ENCODE measurements at regions not wholly inside any gene's neighbourhood (a gene's known extent, or its start where the extent isn't known, plus 50 kb on each side); places are given as distances from the start of the nearest gene placed in this dataset.

- DNase-seq, result no peak
Measured at GRCh38 chr14:94884616-94885230, 114.8 kb upstream of the GSC start.

- no peak for DNase-seq
Measured at GRCh38 chr14:94882401-94882800, 112.5 kb upstream of the GSC start.

- DNase-seq, result no peak
Measured at GRCh38 chr14:94880876-94881275, 111.0 kb upstream of the GSC start.

GRCh38 chr14:94880106-94880505, 110.2 kb upstream of the GSC start:
- no peak for DNase-seq

- DNase-seq, result no peak
Measured at GRCh38 chr14:94879537-94879936, 109.6 kb upstream of the GSC start.

GRCh38 chr14:94876306-94876705, 106.4 kb upstream of the GSC start:
- DNase-seq, result no peak

- no peak for DNase-seq
Measured at GRCh38 chr14:94875256-94875655, 105.3 kb upstream of the GSC start.

- no peak for DNase-seq
Measured at GRCh38 chr14:94868772-94869072, 98.8 kb upstream of the GSC start.

- no peak for DNase-seq
Measured at GRCh38 chr14:94867946-94868771, 98.2 kb upstream of the GSC start.

GRCh38 chr14:94867209-94867608, 97.3 kb upstream of the GSC start:
- no peak for DNase-seq

- no peak for DNase-seq
Measured at GRCh38 chr14:94864387-94865195, 94.7 kb upstream of the GSC start.

- DNase-seq, result no peak
Measured at GRCh38 chr14:94863366-94863765, 93.5 kb upstream of the GSC start.

GRCh38 chr14:94857950-94858349, 88.0 kb upstream of the GSC start:
- DNase-seq, result no peak

- no peak for DNase-seq
Measured at GRCh38 chr14:94853920-94854319, 84.0 kb upstream of the GSC start.

GRCh38 chr14:94850309-94851211, 80.6 kb upstream of the GSC start:
- DNase-seq, result no peak

- DNase-seq, result no peak
Measured at GRCh38 chr14:94844593-94845152, 74.8 kb upstream of the GSC start.

GRCh38 chr14:94840467-94840866, 70.6 kb upstream of the GSC start:
- DNase-seq, result no peak

GRCh38 chr14:94839348-94839747, 69.4 kb upstream of the GSC start:
- DNase-seq, result no peak

- no peak for DNase-seq
Measured at GRCh38 chr14:94836849-94837248, 66.9 kb upstream of the GSC start.

- no peak for DNase-seq
Measured at GRCh38 chr14:94833633-94834032, 63.7 kb upstream of the GSC start.

- no peak for DNase-seq
Measured at GRCh38 chr14:94831085-94831484, 61.2 kb upstream of the GSC start.

GRCh38 chr14:94827711-94828447, 58.0 kb upstream of the GSC start:
- no peak for DNase-seq
